ENCODE measurements at regions not wholly inside any gene's neighbourhood (a gene's known extent, or its start where the extent isn't known, plus 50 kb on each side); places are given as distances from the start of the nearest gene placed in this dataset.

DNA sequence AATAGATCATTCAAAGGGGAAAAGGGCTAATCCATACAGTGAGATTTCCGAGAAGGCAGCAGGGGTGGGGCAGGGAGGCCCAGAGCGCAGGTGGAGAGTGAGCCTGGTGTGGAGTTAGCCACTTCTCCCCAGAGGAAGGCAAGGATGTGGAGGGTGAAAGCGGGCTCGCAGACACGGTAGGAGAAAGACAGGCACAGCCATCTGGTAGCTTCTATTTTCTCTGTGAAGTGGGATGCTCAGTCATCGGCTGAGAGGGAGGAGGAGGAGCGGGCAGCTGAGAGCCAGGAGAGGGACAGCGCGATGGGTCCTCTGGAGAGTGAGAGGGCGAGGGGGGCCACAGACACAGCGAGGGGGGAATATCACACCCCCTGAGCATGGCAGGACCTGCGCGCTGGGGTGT, 153.3 kb upstream of the NDUFV2 start:
- TF ChIP-seq JUND (IDR thresholded peaks at IDR 0.05) (no peak), ZFX (IDR thresholded peaks at IDR 0.05) (no peak), EZH2phosphoT487 (IDR thresholded peaks at IDR 0.05; ENCODE audit: borderline replicate concordance) (no peak), TCF7L2 (IDR thresholded peaks at IDR 0.05; ENCODE audit: borderline replicate concordance, extremely low read depth, insufficient read depth, insufficient read length) (no peak), POLR2A (IDR thresholded peaks at IDR 0.05; ENCODE audit: borderline replicate concordance, extremely low read depth, insufficient read depth, insufficient read length) (no peak), EZH2 (IDR thresholded peaks at IDR 0.05) (no peak), YY1 (IDR thresholded peaks at IDR 0.05; ENCODE audit: extremely low read depth, insufficient replicate concordance, low read depth, low read length) (no peak), SP1 (IDR thresholded peaks at IDR 0.05; ENCODE audit: low read depth) (no peak), RAD21 (IDR thresholded peaks at IDR 0.05; ENCODE audit: low read depth) (no peak)
- TF ChIP-seq, protein P1, sequence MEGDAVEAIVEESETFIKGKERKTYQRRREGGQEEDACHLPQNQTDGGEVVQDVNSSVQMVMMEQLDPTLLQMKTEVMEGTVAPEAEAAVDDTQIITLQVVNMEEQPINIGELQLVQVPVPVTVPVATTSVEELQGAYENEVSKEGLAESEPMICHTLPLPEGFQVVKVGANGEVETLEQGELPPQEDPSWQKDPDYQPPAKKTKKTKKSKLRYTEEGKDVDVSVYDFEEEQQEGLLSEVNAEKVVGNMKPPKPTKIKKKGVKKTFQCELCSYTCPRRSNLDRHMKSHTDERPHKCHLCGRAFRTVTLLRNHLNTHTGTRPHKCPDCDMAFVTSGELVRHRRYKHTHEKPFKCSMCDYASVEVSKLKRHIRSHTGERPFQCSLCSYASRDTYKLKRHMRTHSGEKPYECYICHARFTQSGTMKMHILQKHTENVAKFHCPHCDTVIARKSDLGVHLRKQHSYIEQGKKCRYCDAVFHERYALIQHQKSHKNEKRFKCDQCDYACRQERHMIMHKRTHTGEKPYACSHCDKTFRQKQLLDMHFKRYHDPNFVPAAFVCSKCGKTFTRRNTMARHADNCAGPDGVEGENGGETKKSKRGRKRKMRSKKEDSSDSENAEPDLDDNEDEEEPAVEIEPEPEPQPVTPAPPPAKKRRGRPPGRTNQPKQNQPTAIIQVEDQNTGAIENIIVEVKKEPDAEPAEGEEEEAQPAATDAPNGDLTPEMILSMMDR (IDR thresholded peaks at IDR 0.05 in 2 of 3, conservative IDR thresholded peaks at IDR 0.05 in 1 of 3; ENCODE audit: borderline replicate concordance in 1 of 3, insufficient read depth in 1 of 3, low read depth in 2 of 3, low read length in 2 of 3) = no peak
- TF ChIP-seq, protein P2, sequence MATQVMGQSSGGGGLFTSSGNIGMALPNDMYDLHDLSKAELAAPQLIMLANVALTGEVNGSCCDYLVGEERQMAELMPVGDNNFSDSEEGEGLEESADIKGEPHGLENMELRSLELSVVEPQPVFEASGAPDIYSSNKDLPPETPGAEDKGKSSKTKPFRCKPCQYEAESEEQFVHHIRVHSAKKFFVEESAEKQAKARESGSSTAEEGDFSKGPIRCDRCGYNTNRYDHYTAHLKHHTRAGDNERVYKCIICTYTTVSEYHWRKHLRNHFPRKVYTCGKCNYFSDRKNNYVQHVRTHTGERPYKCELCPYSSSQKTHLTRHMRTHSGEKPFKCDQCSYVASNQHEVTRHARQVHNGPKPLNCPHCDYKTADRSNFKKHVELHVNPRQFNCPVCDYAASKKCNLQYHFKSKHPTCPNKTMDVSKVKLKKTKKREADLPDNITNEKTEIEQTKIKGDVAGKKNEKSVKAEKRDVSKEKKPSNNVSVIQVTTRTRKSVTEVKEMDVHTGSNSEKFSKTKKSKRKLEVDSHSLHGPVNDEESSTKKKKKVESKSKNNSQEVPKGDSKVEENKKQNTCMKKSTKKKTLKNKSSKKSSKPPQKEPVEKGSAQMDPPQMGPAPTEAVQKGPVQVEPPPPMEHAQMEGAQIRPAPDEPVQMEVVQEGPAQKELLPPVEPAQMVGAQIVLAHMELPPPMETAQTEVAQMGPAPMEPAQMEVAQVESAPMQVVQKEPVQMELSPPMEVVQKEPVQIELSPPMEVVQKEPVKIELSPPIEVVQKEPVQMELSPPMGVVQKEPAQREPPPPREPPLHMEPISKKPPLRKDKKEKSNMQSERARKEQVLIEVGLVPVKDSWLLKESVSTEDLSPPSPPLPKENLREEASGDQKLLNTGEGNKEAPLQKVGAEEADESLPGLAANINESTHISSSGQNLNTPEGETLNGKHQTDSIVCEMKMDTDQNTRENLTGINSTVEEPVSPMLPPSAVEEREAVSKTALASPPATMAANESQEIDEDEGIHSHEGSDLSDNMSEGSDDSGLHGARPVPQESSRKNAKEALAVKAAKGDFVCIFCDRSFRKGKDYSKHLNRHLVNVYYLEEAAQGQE (IDR thresholded peaks at IDR 0.05; ENCODE audit: low read depth) = no peak
- TF ChIP-seq, protein P3, sequence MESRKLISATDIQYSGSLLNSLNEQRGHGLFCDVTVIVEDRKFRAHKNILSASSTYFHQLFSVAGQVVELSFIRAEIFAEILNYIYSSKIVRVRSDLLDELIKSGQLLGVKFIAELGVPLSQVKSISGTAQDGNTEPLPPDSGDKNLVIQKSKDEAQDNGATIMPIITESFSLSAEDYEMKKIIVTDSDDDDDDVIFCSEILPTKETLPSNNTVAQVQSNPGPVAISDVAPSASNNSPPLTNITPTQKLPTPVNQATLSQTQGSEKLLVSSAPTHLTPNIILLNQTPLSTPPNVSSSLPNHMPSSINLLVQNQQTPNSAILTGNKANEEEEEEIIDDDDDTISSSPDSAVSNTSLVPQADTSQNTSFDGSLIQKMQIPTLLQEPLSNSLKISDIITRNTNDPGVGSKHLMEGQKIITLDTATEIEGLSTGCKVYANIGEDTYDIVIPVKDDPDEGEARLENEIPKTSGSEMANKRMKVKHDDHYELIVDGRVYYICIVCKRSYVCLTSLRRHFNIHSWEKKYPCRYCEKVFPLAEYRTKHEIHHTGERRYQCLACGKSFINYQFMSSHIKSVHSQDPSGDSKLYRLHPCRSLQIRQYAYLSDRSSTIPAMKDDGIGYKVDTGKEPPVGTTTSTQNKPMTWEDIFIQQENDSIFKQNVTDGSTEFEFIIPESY (IDR thresholded peaks at IDR 0.05; ENCODE audit: extremely low read depth, insufficient replicate concordance, low read length) = no peak

Measured in HCT116 (cell line).